Liver (tissue), 8 donors: ENCODE measurements at regions not wholly inside any gene's neighbourhood (a gene's known extent, or its start where the extent isn't known, plus 50 kb on each side); places are given as distances from the start of the nearest gene placed in this dataset.

Experiments used
- DNase-seq: peaks from one replicate; pipeline ENCODE4 v3.0.0-alpha.2; 2017; ENCODE audit warnings: low spot score
- H3K27ac ChIP-seq, 2 donors: one replicate each; pipeline ENCODE4 v1.7.0; 2013; ENCODE audit warnings: inconsistent platforms in 2 of 2, low read length in 2 of 2, control low read depth in 1 of 2, low read depth in 1 of 2, mild to moderate bottlenecking in 1 of 2
- H3K27me3 ChIP-seq, 4 donors: one replicate each; pipeline versions ENCODE4 v1.6.1 to v1.7.0; 2013; ENCODE audit warnings: low read length in 3 of 4, inconsistent platforms in 1 of 4, mild to moderate bottlenecking in 1 of 4, moderate library complexity in 1 of 4; ENCODE audit not compliant: control insufficient read depth in 4 of 4, insufficient read depth in 4 of 4
- H3K36me3 ChIP-seq, 4 donors: one replicate each; pipeline versions ENCODE4 v1.6.1 to v1.7.0; 2013; ENCODE audit warnings: low read length in 3 of 4, mild to moderate bottlenecking in 3 of 4, low read depth in 1 of 4, moderate library complexity in 1 of 4; ENCODE audit not compliant: control insufficient read depth in 4 of 4, insufficient read depth in 3 of 4
- H3K4me1 ChIP-seq, 4 donors: one replicate each; pipeline versions ENCODE4 v1.6.1 to v1.7.0; 2013; ENCODE audit warnings: low read length in 3 of 4, mild to moderate bottlenecking in 3 of 4, moderate library complexity in 1 of 4; ENCODE audit not compliant: control insufficient read depth in 4 of 4, insufficient read depth in 4 of 4
- H3K4me3 ChIP-seq, 3 donors: one replicate each; pipeline versions ENCODE4 v1.6.1 to v1.7.0; 2013; ENCODE audit warnings: low read length in 3 of 3, control low read depth in 1 of 3, low read depth in 1 of 3, mild to moderate bottlenecking in 1 of 3
- H3K9ac ChIP-seq, 2 donors: one replicate each; pipeline ENCODE4 v1.7.0; 2013; ENCODE audit warnings: low read length in 2 of 2, mild to moderate bottlenecking in 2 of 2, moderate library complexity in 2 of 2, control low read depth in 1 of 2, low read depth in 1 of 2
- H3K9me3 ChIP-seq, 4 donors: one replicate each; pipeline versions ENCODE4 v1.6.1 to v1.7.0; 2013; ENCODE audit warnings: low read length in 3 of 4; ENCODE audit not compliant: control insufficient read depth in 4 of 4
- EGR1 ChIP-seq, 2 donors: IDR thresholded peaks; 2 replicates each; pipeline ENCODE4 v1.6.1; 2016 to 2018; ENCODE audit warnings: antibody characterized with exemption in 2 of 2, low read depth in 2 of 2
- FOXA1 ChIP-seq: IDR thresholded peaks from 2 replicates; pipeline ENCODE4 v1.6.1; 2016; ENCODE audit warnings: antibody characterized with exemption
- FOXA2 ChIP-seq: IDR thresholded peaks from 2 replicates; pipeline ENCODE4 v1.6.1; 2016; ENCODE audit warnings: antibody characterized with exemption
- GABPA ChIP-seq, 2 donors: IDR thresholded peaks in 1 of 2; conservative IDR thresholded peaks in 1 of 2; 2 replicates each; pipeline ENCODE4 v1.6.1; 2016; ENCODE audit warnings: antibody characterized with exemption in 2 of 2, mild to moderate bottlenecking in 1 of 2, moderate library complexity in 1 of 2
- HNF4A ChIP-seq, 2 donors: conservative IDR thresholded peaks; 2 replicates each; pipeline ENCODE4 v1.6.1; 2016; ENCODE audit warnings: antibody characterized with exemption in 2 of 2, mild to moderate bottlenecking in 2 of 2
- JUND ChIP-seq, 2 donors: IDR thresholded peaks; 2 replicates each; pipeline ENCODE4 v1.6.1; 2016; ENCODE audit warnings: antibody characterized with exemption in 2 of 2
- NR2F2 ChIP-seq: IDR thresholded peaks from 2 replicates; pipeline ENCODE4 v1.6.1; 2016; ENCODE audit warnings: antibody characterized with exemption
- RAD21 ChIP-seq, 2 donors: IDR thresholded peaks; 2 replicates each; pipeline ENCODE4 v1.6.1; 2016; ENCODE audit warnings: antibody characterized with exemption in 2 of 2, mild to moderate bottlenecking in 2 of 2
- TAF1 ChIP-seq: conservative IDR thresholded peaks from 2 replicates; pipeline ENCODE4 v1.6.1; 2016; ENCODE audit warnings: antibody characterized with exemption, mild to moderate bottlenecking
- YY1 ChIP-seq: IDR thresholded peaks from 2 replicates; pipeline ENCODE4 v1.6.1; 2016; ENCODE audit warnings: antibody characterized with exemption, mild to moderate bottlenecking
- WGBS: extraction: QIAGEN DNeasy Blood & Tissue Kit; methylation state at CpG from one replicate; pipeline ENCODE4 v1.1.7; 2013; 5-methylcytosine and 5-hydroxymethylcytosine counted together
- TF ChIP-seq, protein P1 (sequence below): fragments of 150-350 bp; IDR thresholded peaks from 2 replicates; pipeline ENCODE4 v1.5.1; 2017; ENCODE audit warnings: improper control_type of control experiment, low read depth, low read length; ENCODE audit not compliant: missing input control
- donor health status: healthy.
- donor health status: healthy.
- donor health status: healthy.
- donor health status: healthy.
- donor health status: healthy.

DNA sequence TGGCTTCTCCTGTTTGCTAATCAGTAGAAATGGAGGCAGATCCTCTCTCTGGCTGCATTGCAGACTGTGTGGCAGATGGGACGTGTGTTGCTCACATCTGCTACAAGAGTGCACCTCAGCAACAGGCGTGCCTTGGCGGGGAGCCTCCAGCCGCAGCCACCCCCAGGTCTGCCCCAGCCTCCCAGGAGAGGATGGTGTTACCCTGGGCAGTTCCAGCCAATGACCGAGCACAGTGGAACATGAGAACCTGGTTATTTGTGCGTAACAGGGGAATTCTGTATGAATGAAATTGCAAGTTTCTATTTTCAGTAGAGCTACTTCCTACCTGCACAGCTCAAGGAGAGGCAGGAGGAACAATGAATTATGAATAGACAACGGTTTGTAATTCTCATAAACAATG is 130.6 kb upstream of the CBLN2 start:
- Histone ChIP-seq H3K27ac (no peak overlapping the region), H3K4me3 (no peak overlapping the region), H3K9me3 (no peaks in the 10 kb centered on the region), H3K27me3 (peaks cover 0 to 3% (median 0%) of the 10 kb centered on the region in 4 donors), H3K36me3 (no peaks in the 10 kb centered on the region), H3K9ac (no peak overlapping the region), H3K4me1 (no peaks in the 10 kb centered on the region)
- WGBS = 76% methylated on average over 7 of the region's 7 CpGs
- TF ChIP-seq RAD21 (IDR thresholded peaks at IDR 0.05) (no peak), TAF1 (no peak), FOXA1 (no peak), GABPA (IDR thresholded peaks at IDR 0.05 in 1 of 2, conservative IDR thresholded peaks at IDR 0.05 in 1 of 2) (no peak), JUND (IDR thresholded peaks at IDR 0.05) (no peak)
- DNase-seq = no peak

DNA sequence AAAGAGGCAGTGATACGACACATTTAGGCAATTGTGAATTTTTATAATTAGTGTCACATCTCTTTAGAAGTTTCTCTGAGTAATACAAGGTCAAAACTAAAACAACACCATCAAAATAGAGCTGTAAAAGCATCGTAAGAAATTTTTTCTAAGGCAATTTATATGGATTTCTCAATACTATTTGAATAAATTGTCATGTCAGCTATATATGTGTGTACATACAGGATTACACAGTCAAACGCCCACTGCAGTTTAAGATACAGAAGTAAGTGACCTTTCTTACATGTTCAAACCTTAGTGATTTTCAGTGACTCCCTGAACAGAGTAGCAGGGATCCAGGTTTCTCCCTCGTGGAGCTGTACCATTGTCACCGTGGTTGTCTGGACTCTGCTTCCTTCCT is 129.1 kb upstream of the CBLN2 start:
- 44% methylated on average over 5 of the region's 5 CpGs for WGBS
- no peak overlapping the region for H3K27ac ChIP-seq
- H3K36me3 ChIP-seq = no peaks in the 10 kb centered on the region
- DNase-seq = no peak
- H3K9me3 ChIP-seq = no peaks in the 10 kb centered on the region
- H3K4me3 ChIP-seq = no peak overlapping the region
- H3K4me1 ChIP-seq = no peaks in the 10 kb centered on the region
- TF ChIP-seq, protein P1, sequence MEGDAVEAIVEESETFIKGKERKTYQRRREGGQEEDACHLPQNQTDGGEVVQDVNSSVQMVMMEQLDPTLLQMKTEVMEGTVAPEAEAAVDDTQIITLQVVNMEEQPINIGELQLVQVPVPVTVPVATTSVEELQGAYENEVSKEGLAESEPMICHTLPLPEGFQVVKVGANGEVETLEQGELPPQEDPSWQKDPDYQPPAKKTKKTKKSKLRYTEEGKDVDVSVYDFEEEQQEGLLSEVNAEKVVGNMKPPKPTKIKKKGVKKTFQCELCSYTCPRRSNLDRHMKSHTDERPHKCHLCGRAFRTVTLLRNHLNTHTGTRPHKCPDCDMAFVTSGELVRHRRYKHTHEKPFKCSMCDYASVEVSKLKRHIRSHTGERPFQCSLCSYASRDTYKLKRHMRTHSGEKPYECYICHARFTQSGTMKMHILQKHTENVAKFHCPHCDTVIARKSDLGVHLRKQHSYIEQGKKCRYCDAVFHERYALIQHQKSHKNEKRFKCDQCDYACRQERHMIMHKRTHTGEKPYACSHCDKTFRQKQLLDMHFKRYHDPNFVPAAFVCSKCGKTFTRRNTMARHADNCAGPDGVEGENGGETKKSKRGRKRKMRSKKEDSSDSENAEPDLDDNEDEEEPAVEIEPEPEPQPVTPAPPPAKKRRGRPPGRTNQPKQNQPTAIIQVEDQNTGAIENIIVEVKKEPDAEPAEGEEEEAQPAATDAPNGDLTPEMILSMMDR = no peak
- H3K9ac ChIP-seq = no peak overlapping the region
- peaks cover 0 to 3% (median 0%) of the 10 kb centered on the region in 4 donors for H3K27me3 ChIP-seq

DNA sequence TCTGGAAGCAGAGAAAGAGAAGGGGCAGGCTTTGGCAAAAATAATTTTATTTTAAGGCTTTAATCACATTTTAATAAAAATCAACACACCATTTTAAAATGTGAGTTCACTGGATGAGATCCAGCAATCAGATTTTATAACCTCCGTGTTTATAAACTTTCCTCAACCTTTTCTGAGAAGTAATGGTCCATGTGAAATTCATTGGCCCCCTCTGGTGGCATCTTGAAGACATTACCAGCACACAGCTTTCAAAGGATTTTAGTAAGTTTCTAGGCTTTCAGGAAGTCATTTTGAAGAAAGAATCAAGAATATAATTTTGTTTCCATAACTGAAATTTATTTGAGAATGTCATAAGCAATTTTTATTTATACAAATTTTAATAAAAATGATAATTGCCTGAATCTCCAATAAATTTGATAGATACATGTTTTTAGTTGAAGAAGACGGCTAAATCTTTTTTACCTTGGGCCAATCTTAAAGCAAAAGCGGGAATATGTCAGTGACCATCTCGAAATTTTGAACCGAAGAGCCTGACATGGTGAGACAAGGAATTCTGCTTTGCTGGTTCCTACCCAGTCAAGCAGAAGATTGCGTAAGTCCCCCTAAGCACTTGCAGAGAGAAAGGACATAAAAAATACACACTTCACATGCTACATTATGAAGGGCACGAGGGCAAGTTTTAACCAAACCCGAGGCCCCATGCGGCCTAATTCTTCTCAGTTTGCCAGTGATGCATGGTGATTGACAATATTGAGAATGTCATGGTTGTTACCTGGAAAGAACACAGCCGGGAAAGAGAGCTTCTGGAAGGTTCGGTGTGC is 128.4 kb upstream of the CBLN2 start:
- Histone ChIP-seq H3K9me3 (no peaks in the 10 kb centered on the region), H3K4me3 (no peak overlapping the region), H3K27me3 (peaks cover 0 to 3% (median 0%) of the 10 kb centered on the region in 4 donors), H3K27ac (no peak overlapping the region), H3K9ac (no peak overlapping the region), H3K4me1 (no peaks in the 10 kb centered on the region), H3K36me3 (no peaks in the 10 kb centered on the region)
- 59% methylated on average over 11 of the region's 11 CpGs for WGBS
- no peak for DNase-seq
- TF ChIP-seq RAD21 (IDR thresholded peaks at IDR 0.05) (peak; percentile 58 to 71), HNF4A (conservative IDR thresholded peaks at IDR 0.05) (no peak), YY1 (no peak), FOXA2 (no peak), NR2F2 (no peak), EGR1 (IDR thresholded peaks at IDR 0.05; ENCODE audit: low read depth in 2 of 2) (no peak)
- TF ChIP-seq, protein P1 = peak; percentile 54
